Keratinocyte (primary cell): ENCODE measurements at regions not wholly inside any gene's neighbourhood (a gene's known extent, or its start where the extent isn't known, plus 50 kb on each side); places are given as distances from the start of the nearest gene placed in this dataset.

Source experiments
- DNase-seq: peaks from one replicate; pipeline ENCODE4 v3.0.0-alpha.2; 2011; ENCODE audit warnings: low read depth, missing footprints, low spot score
- FAIRE-seq: peaks from 2 replicates; lab custom pipeline; 2011; peaks lifted over from hg19 to GRCh38; lab: Jason Lieb, UNC
- H2AFZ ChIP-seq: 2 replicates; pipeline ENCODE4 v1.6.0; 2012; ENCODE audit warnings: low read length, control low read depth, inconsistent platforms; ENCODE audit not compliant: control insufficient read depth
- H3K27ac ChIP-seq: 2 replicates; pipeline ENCODE4 v1.5.1; 2011; ENCODE audit warnings: low read length; ENCODE audit not compliant: control insufficient read depth, insufficient read depth
- H3K27me3 ChIP-seq: 3 replicates; pipeline ENCODE4 v1.6.0; 2011; ENCODE audit warnings: low read length; ENCODE audit not compliant: control insufficient read depth, insufficient read depth; ENCODE audit errors: extremely low read depth
- H3K36me3 ChIP-seq, 2 experiments: 2 replicates in 1 of 2; 3 replicates in 1 of 2; pipeline ENCODE4 v1.5.1; 2011; ENCODE audit warnings: low read length in 2 of 2, mild to moderate bottlenecking in 1 of 2; ENCODE audit not compliant: control insufficient read depth in 2 of 2, insufficient read depth in 2 of 2; ENCODE audit errors: extremely low read depth in 1 of 2
- H3K4me1 ChIP-seq: 3 replicates; pipeline ENCODE4 v1.5.1; 2011; ENCODE audit warnings: low read length; ENCODE audit not compliant: control insufficient read depth, insufficient read depth; ENCODE audit errors: extremely low read depth
- H3K4me2 ChIP-seq: 3 replicates; pipeline ENCODE4 v1.6.0; 2011; ENCODE audit warnings: low read depth, low read length; ENCODE audit not compliant: control insufficient read depth, insufficient read depth; ENCODE audit errors: extremely low read depth
- H3K4me3 ChIP-seq, 3 experiments: fragments of 200-600 bp in 1 of 3; sonication (generic) in 1 of 3; 2 replicates in 2 of 3; 3 replicates in 1 of 3; pipeline ENCODE4 v1.5.1; 2011 to 2016; ENCODE audit warnings: low read length in 3 of 3, mild to moderate bottlenecking in 3 of 3, control low read depth in 2 of 3, inconsistent platforms in 1 of 3, low read depth in 1 of 3, mixed read lengths in 1 of 3, mixed run types in 1 of 3, moderate library complexity in 1 of 3; ENCODE audit not compliant: control insufficient read depth in 2 of 3, insufficient read depth in 2 of 3; ENCODE audit errors: extremely low read depth in 1 of 3
- H3K79me2 ChIP-seq: 2 replicates; pipeline ENCODE4 v1.6.0; 2012; ENCODE audit warnings: low read length; ENCODE audit not compliant: control insufficient read depth, insufficient read depth
- H3K9ac ChIP-seq: 3 replicates; pipeline ENCODE4 v1.6.0; 2011; ENCODE audit warnings: low read length; ENCODE audit not compliant: control insufficient read depth, insufficient read depth; ENCODE audit errors: extremely low read depth
- H3K9me1 ChIP-seq: 3 replicates; pipeline ENCODE4 v1.6.0; 2011; ENCODE audit warnings: low read length; ENCODE audit not compliant: control insufficient read depth, insufficient read depth; ENCODE audit errors: extremely low read depth
- H3K9me3 ChIP-seq: 2 replicates; pipeline ENCODE4 v1.5.1; 2012; ENCODE audit warnings: low read depth, low read length; ENCODE audit not compliant: control insufficient read depth
- H4K20me1 ChIP-seq: 3 replicates; pipeline ENCODE4 v1.6.0; 2011; ENCODE audit warnings: low read length; ENCODE audit not compliant: control insufficient read depth, insufficient read depth; ENCODE audit errors: extremely low read depth
- CTCF ChIP-seq, 3 experiments: IDR thresholded peaks in 1 of 3; conservative IDR thresholded peaks in 1 of 3; optimal IDR thresholded peaks in 1 of 3; 2 replicates in 2 of 3; 3 replicates in 1 of 3; pipeline versions ENCODE3 to v1.5.1; 2011; ENCODE audit warnings: low read length in 3 of 3, mild to moderate bottlenecking in 3 of 3, moderate library complexity in 2 of 3, control low read depth in 1 of 3, inconsistent platforms in 1 of 3; ENCODE audit not compliant: insufficient read depth in 2 of 3; ENCODE audit errors: extremely low read depth in 1 of 3
- EZH2 ChIP-seq: IDR thresholded peaks from one replicate; pipeline ENCODE4 v1.6.1; 2012; ENCODE audit warnings: inconsistent platforms, mild to moderate bottlenecking, low read length, moderate library complexity
- dilution Hi-C: fragments of 300-500 bp; cut with MboI; formaldehyde crosslinking; loops from one replicate; pipeline ENCODE4 v1.7.0; 2020; ENCODE audit warnings: low sequenced_read_pairs; ENCODE audit not compliant: extremely low pct_ligation_motif_present

GRCh38 chr14:76699209-76699938, 61.9 kb upstream of the VASH1 start:
- Histone ChIP-seq H3K27me3 (no peaks in the 10 kb centered on the region), H3K27ac (no peak overlapping the region), H3K4me1 (no peaks in the 10 kb centered on the region), H2AFZ (no peak overlapping the region), H3K9me1 (no peaks in the 10 kb centered on the region), H3K4me3 (no peak overlapping the region), H3K36me3 (no peaks in the 10 kb centered on the region), H3K9ac (no peak overlapping the region), H3K9me3 (no peaks in the 10 kb centered on the region), H4K20me1 (no peaks in the 10 kb centered on the region), H3K79me2 (no peaks in the 10 kb centered on the region), H3K4me2 (no peak overlapping the region)
- no peak for FAIRE-seq
- dilution Hi-C loops, result no loop called here
- DNase-seq, result no peak
- TF ChIP-seq CTCF (optimal IDR thresholded peaks at IDR 0.05 in 1 of 3, IDR thresholded peaks at IDR 0.05 in 1 of 3, conservative IDR thresholded peaks at IDR 0.05 in 1 of 3; ENCODE audit: extremely low read depth in 1 of 3, insufficient read depth in 2 of 3, low read length in 3 of 3) (no peak), EZH2 (no peak)

- dilution Hi-C loops, result no loop called here
These were observed 61.2 kb upstream of the VASH1 start for GRCh38 chr14:76699939-76700590.

More at GRCh38 chr14:76699939-76700590, 61.2 kb upstream of the VASH1 start:
- no peak overlapping the region for H2AFZ ChIP-seq
- no peak overlapping the region for H3K4me2 ChIP-seq
- H3K4me3 ChIP-seq, result no peak overlapping the region
- FAIRE-seq (no peak), DNase-seq (no peak)
- H4K20me1 ChIP-seq, result no peaks in the 10 kb centered on the region
- no peaks in the 10 kb centered on the region for H3K9me3 ChIP-seq
- no peak overlapping the region for H3K27ac ChIP-seq
- no peaks in the 10 kb centered on the region for H3K36me3 ChIP-seq
- H3K9me1 ChIP-seq, result no peaks in the 10 kb centered on the region
- H3K9ac ChIP-seq, result no peak overlapping the region
- H3K79me2 ChIP-seq, result no peaks in the 10 kb centered on the region
- no peaks in the 10 kb centered on the region for H3K4me1 ChIP-seq
- no peaks in the 10 kb centered on the region for H3K27me3 ChIP-seq
- TF ChIP-seq CTCF (optimal IDR thresholded peaks at IDR 0.05 in 1 of 3, IDR thresholded peaks at IDR 0.05 in 1 of 3, conservative IDR thresholded peaks at IDR 0.05 in 1 of 3; ENCODE audit: extremely low read depth in 1 of 3, insufficient read depth in 2 of 3, low read length in 3 of 3), result no peak
- TF ChIP-seq EZH2, result no peak
